ENCODE measurements at regions not wholly inside any gene's neighbourhood (a gene's known extent, or its start where the extent isn't known, plus 50 kb on each side); places are given as distances from the start of the nearest gene placed in this dataset.

GRCh38 chr10:29081231-29081630, 207.6 kb upstream of the LYZL1 start:
- no peak for DNase-seq (ENCODE audit: low spot score)

GRCh38 chr10:29081951-29082685, 206.8 kb upstream of the LYZL1 start:
- no peak for DNase-seq (ENCODE audit: low spot score)

- no peak for DNase-seq (ENCODE audit: low spot score)
These were observed 205.8 kb upstream of the LYZL1 start for GRCh38 chr10:29083096-29083495.

DNA sequence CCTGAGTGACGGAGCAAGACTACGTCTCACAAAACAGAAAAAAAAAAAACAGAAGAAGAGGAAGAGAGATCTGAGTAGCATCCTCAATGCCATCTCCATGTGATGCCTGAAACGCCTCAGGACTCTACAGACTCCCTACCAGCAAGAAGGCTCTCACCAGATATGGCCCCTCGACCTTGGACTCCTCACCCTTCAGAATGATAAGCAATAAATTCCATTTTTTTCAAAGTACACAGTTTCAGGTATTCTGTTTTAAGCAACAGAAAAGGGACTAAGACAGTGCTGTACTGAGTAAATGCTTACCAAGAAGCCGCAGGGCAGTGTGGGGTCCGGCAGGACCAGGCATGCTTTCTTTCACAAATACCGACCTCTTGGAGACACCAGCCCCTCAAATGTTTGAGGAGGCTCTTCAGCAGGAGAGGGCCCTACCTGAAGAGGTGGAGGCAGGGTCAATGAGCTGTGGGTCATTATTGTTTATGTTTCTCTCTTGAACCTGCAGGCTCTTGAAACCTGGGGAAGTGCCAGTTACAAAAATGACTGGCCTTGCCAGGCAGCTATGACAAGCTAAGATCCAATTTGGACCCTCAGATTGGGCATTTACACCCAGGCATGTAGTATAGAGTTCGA, 204.1 kb upstream of the LYZL1 start:
- DNase-seq (ENCODE audit: low spot score) = no peak

- DNase-seq (ENCODE audit: low spot score) = no peak
These were observed 199.8 kb upstream of the LYZL1 start for GRCh38 chr10:29089091-29089490.

DNA sequence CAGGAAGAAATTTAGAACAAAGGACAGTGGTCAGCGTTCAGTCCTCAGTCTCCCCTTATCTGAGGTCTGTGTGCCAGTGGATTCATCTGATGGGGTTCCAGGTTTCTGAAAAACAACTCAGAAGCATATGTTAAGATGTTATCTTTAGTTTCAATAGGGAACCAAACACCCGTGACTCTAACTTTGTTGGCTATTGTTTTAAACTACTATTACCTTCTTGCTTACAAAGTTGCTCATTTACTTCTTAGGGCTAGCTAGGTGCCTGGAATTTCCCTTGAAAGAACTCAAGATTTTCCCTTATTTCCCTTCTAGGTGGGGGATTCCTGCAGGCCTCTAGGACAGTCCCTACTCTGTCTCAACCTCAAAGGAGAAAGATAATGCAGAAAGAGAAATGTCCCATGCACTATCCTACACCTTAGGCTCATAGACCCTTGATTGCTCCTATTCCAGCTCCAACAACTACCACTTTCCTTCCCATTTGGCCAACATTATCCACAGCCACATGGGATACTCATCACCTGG, 192.5 kb upstream of the LYZL1 start:
- no peak for DNase-seq (ENCODE audit: low spot score)

DNA sequence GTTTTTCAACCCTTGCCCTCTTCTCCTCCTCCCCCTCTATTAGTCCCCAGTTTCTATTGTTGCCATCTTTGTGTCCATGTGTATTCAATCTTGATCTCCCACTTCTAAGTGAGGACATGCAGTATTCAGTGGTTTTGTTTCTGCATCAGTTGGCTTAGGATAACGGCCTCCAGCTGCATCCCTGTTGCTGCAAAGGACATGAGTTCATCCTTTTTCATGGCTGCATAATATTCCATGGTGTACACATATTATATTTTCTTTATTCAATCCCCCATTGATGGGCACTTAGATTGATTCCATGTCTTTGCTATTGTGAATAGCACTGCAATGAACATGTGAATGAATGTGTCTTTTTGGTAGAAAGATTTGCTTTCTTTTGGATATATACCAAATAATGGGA, 190.4 kb upstream of the LYZL1 start:
- no peak for DNase-seq (ENCODE audit: low spot score)

DNA sequence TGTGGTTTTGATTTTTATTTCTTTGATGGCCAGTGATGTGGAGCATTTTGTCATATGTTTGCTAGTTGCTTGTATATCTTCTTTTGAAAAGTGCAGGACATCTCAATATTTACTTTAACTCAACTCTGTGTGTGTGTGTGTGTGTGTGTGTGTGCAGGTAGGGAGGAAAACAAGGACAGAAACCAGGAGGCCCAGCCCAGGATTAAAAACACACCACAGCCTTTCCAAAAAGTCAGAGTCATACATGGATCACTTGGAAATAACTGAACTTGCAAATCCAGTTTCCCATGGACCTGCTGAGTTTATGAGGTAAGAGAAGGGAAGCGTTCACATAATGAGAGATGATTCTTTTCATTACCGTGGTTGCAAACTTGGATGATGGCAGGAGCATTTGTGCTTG, 189.9 kb upstream of the LYZL1 start:
- DNase-seq (ENCODE audit: low spot score) = no peak

- no peak for DNase-seq (ENCODE audit: low spot score)
These were observed 189.5 kb upstream of the LYZL1 start for GRCh38 chr10:29099415-29099814.

GRCh38 chr10:29100505-29100904, 188.4 kb upstream of the LYZL1 start:
- no peak for DNase-seq (ENCODE audit: low spot score)

GRCh38 chr10:29102233-29102632, 186.6 kb upstream of the LYZL1 start:
- no peak for DNase-seq (ENCODE audit: low spot score)

GRCh38 chr10:29102636-29103035, 186.2 kb upstream of the LYZL1 start:
- DNase-seq (ENCODE audit: low spot score) = no peak

GRCh38 chr10:29104661-29105399, 184.0 kb upstream of the LYZL1 start:
- DNase-seq (ENCODE audit: low spot score) = no peak

DNA sequence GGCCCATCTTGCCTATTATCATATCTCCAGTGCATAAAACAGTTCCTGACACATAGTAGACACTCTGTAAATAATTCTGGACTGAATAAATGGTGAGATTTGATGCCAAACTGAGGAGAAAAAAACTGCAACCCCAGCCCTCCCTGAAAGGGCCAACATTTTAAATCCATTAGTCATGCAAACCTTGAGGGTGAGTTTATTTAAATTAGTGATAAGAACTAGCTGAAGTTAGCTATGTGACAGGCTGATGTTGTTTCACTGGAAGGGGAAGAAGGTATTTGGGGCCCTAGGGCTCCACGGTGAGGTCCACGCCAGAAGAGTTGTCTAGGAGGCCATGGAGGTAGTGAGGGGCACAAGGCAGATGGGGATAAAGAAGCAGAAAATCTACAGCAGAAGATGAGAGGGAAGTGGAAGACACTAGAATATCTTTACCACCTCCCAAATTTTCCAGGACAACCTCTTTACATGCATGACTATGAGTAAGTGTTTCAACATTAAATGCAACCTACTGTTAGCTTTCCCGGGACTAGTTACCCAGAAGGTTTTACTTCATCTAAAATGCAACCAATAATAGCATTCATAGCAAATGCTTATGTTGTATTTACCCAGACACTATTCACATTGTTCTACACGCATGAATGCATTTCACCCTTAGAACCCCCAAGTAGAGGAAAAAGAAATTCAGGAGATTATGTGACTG, 183.2 kb upstream of the LYZL1 start:
- DNase-seq (ENCODE audit: low spot score) = no peak

DNA sequence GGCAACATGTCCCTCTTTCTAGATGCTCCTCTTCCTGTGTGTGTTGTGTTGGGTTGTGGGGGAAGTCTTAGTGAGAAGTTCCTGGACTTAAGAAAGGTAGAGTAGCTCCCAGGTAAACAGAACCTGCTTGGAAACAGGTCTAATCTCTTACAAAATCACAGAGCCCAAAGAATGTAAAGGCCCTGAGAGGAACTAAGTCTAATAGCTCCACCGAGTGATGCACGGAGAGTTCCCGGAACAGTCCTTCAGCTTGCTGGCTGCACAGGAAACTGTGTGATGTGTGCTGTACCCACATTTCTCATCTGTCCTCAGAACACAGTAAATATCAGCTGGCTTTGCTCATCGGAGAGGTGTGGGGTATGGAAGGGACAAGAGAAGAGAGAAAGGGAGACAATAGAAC, 182.6 kb upstream of the LYZL1 start:
- no peak for DNase-seq (ENCODE audit: low spot score)

DNA sequence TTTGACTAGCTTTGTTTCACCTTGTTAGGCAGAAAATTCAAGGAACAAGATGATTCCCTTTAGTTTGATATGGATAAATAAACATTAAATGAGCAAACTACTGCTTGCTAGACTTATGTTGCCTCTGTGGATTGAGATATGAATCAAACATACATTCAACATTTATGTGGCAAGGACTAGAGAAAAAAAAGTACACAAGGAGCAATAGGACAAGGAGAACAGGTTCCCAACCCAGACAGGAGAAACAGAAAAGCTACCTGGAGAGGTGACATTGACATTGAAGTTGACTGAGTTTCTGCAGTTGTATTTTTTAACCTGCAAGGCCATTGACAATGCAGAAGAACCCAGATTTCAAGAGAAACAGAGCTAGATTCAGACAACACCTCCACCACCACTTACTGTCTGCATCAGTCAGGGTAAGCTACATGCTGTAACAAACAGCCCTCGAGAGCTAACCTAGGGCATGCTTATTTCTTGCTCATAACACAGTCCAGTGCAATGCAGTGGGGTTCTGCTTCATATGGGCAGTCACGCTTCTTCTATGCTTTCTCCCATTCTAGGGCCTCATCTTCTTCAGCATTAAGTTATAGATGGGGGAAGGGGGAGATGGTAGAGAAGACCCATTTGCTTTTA, 180.9 kb upstream of the LYZL1 start:
- DNase-seq (ENCODE audit: low spot score) = no peak

GRCh38 chr10:29109707-29110571, 178.9 kb upstream of the LYZL1 start:
- DNase-seq (ENCODE audit: low spot score) = no peak

DNA sequence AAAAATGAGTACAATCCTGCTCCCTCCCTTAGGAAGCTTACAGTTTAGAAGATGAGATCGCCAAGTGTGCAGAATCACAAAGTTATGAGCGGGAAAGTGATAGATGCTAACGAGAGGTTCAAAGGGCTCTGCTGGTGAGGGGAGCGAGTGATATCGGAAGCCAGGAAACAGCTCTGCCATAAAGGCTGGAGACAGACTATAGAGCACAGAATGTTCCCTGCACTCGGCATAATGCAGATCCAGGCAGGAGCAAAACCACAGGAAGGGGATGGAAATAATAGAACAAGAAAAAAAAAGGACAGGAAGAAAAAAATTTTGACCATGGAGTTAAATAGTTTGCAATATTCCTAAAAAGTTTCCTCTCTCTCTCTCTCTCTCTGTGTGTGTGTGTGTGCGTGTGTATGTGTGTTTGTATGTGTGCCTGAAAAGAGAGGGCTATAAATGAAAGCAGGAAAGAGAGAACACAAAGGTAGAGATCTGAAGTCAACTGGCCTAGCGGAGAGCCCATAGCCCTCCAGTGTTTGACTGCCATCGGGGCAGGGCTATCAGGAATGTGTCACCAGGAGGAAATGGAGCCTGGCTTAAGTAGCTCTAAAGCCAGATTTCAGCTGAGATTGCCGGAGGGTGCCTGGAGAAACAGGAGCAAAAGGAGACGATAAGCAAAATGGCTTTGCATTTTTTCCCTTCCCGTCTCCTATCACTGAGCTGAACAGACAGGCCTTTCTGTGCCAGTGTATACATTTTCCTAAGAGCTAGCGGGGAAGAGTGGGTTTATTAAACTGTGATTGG, 175.8 kb upstream of the LYZL1 start:
- DNase-seq (ENCODE audit: low spot score) = no peak

DNA sequence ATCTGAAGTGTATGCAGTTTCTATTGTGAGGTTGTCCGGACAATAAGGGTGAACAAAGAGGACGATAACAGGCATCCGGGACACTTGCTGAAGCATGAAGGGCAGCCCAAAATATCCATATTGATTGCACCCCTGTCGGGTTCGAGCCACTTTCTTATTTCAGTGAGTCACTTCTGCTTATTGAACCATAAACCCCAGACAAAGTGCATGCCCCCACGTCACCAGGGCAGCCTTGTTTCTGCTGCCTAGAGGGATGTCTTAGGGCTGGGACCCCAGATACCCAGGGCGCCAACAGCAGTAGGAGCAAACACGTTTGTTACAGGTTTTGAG, 175.3 kb upstream of the LYZL1 start:
- DNase-seq (ENCODE audit: low spot score) = no peak

DNA sequence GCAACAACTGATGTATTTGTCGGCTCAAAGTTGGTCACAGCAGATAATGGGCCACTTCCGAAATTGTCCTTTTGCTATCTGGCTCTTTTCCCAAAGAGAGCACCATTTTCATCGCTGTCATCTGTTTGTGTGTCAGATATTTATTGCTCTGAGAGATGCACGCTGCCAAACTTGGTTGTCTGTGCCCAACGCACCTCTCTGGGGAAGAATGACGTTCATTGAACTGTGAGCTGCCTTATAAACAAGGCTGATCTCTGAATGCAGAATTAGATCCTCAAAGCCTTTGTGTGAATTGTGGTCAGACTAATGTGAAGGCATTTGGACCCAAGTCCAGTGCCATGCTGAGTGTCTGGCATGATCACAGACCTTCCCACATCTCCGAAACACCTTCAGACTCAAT, 174.7 kb upstream of the LYZL1 start:
- DNase-seq (ENCODE audit: low spot score) = no peak

Measured in kidney capillary endothelial cell (primary cell).